GM12874 (cell line): ENCODE measurements at regions not wholly inside any gene's neighbourhood (a gene's known extent, or its start where the extent isn't known, plus 50 kb on each side); places are given as distances from the start of the nearest gene placed in this dataset.

ENCODE experiments used
- TF ChIP-seq, protein P1 (sequence below): IDR thresholded peaks from 2 replicates; pipeline ENCODE4 v1.5.1; 2011; ENCODE audit warnings: low read depth, mild to moderate bottlenecking, control low read depth, low read length, moderate library complexity; ENCODE audit not compliant: insufficient read depth

GRCh38 chr12:74293689-74294131, 243.9 kb upstream of the ATXN7L3B start:
- TF ChIP-seq, protein P1, sequence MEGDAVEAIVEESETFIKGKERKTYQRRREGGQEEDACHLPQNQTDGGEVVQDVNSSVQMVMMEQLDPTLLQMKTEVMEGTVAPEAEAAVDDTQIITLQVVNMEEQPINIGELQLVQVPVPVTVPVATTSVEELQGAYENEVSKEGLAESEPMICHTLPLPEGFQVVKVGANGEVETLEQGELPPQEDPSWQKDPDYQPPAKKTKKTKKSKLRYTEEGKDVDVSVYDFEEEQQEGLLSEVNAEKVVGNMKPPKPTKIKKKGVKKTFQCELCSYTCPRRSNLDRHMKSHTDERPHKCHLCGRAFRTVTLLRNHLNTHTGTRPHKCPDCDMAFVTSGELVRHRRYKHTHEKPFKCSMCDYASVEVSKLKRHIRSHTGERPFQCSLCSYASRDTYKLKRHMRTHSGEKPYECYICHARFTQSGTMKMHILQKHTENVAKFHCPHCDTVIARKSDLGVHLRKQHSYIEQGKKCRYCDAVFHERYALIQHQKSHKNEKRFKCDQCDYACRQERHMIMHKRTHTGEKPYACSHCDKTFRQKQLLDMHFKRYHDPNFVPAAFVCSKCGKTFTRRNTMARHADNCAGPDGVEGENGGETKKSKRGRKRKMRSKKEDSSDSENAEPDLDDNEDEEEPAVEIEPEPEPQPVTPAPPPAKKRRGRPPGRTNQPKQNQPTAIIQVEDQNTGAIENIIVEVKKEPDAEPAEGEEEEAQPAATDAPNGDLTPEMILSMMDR = no peak

GRCh38 chr12:74317078-74317601, 220.5 kb upstream of the ATXN7L3B start:
- TF ChIP-seq, protein P1 = no peak

DNA sequence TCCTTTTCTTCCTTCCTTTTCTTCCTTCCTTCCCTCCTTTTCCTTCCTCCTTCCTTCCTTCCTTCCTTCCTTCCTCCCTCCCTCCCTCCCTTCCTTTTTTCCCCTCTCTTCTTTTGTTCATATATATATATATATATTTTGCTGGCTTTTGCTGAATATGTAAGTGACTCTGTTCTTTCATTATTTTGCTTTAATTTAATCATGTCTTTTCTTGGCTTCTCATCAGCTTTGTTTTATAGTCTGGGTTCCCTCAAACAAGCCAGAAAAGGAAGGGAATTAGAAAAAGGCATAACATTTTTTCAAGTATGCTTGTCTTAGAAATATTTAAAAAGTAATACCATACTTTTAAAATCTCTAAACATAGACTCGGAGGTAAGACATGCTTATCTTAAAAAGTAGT, 219.9 kb upstream of the ATXN7L3B start:
- TF ChIP-seq, protein P1 = no peak

DNA sequence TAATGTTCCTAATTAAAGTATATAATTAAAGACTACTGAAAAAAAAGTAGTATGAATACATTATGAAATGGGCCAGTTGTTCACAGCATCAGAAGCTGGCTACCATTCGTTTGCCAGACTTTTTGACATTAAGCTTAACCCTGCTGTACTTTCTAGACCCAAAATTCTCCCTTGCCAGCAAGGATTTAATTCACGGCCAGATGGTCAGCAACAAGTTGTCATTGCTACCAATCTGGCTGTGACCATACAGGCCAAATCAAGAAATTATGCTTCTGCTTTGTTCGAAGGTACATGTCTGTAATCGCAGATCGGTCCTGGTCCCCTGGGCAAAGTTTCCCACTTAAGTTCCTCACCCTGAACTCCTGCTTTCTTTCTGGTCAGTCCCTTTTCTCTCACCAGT, 217.7 kb upstream of the ATXN7L3B start:
- TF ChIP-seq, protein P1 = no peak

DNA sequence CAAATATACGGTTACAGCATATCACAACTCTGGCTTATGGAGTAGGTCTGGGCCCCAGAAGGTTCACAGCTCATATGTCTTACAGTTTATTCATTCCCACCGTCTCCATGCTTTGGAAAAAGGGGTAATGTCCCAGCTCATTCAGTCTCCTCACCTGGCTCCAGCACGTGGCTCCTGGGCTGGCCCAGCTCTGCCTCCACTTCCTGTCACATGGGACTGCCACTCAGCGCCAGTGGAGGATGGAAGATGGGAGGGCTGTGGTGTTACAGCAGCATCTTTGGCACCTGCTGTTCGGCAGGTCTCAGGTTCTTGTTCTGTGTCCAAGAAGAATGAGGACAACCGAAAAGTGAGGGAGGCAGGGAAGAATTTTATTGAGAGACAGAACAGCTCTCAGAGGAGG, 216.3 kb upstream of the ATXN7L3B start:
- TF ChIP-seq, protein P1 = no peak

- TF ChIP-seq, protein P1 = no peak
Observed at GRCh38 chr12:74322792-74323191, 214.8 kb upstream of the ATXN7L3B start.

GRCh38 chr12:74328623-74329022, 209.0 kb upstream of the ATXN7L3B start:
- TF ChIP-seq, protein P1 = no peak

- TF ChIP-seq, protein P1 = no peak
Observed at GRCh38 chr12:74334780-74335179, 202.9 kb upstream of the ATXN7L3B start.
